Hematopoietic multipotent progenitor cell treated with erythropoietin and hydrocortisone succinate and interleukin-3 and kit ligand, for 4 days (in vitro differentiated cells): ENCODE measurements at regions not wholly inside any gene's neighbourhood (a gene's known extent, or its start where the extent isn't known, plus 50 kb on each side); places are given as distances from the start of the nearest gene placed in this dataset.
"Not testable (repeated sequence)": the region's sequence is repeated elsewhere in the genome, so short reads cannot be mapped to it uniquely, and the experiment has no call there.

Experiments used
- DNase-seq: peaks from one replicate; pipeline ENCODE4 v3.0.0-alpha.2; 2015

GRCh38 chr7:68025369-68025768 lies 1028.7 kb downstream of the TYW1 start:
- no peak for DNase-seq

GRCh38 chr7:68030530-68030929 lies 1033.9 kb downstream of the TYW1 start:
- DNase-seq: no peak

- DNase-seq: no peak
Observed at GRCh38 chr7:68031180-68031943, 1034.7 kb downstream of the TYW1 start.

- no peak for DNase-seq
Observed at GRCh38 chr7:68038621-68039314, 1042.1 kb downstream of the TYW1 start.

GRCh38 chr7:68041554-68041953 lies 1044.9 kb downstream of the TYW1 start:
- no peak for DNase-seq

- DNase-seq: no peak
Observed at GRCh38 chr7:68043546-68043945, 1046.9 kb downstream of the TYW1 start.

GRCh38 chr7:68050627-68051026 lies 1054.0 kb downstream of the TYW1 start:
- DNase-seq: no peak

GRCh38 chr7:68058014-68058413 lies 1061.4 kb downstream of the TYW1 start:
- DNase-seq: no peak

GRCh38 chr7:68063171-68063570 lies 1066.5 kb downstream of the TYW1 start:
- DNase-seq: peak; percentile 2

GRCh38 chr7:68065581-68065980 lies 1068.9 kb downstream of the TYW1 start:
- no peak for DNase-seq

- DNase-seq: no peak
Observed at GRCh38 chr7:68067845-68068244, 1071.2 kb downstream of the TYW1 start.

- no peak for DNase-seq
Observed at GRCh38 chr7:68070992-68071391, 1074.4 kb downstream of the TYW1 start.

- DNase-seq: no peak
Observed at GRCh38 chr7:68073701-68074100, 1077.1 kb downstream of the TYW1 start.

- DNase-seq: no peak
Observed at GRCh38 chr7:68074242-68074641, 1077.6 kb downstream of the TYW1 start.

GRCh38 chr7:68078157-68078710 lies 1081.6 kb downstream of the TYW1 start:
- no peak for DNase-seq

GRCh38 chr7:68082066-68082960 lies 1085.7 kb downstream of the TYW1 start:
- DNase-seq: not testable (repeated sequence)

- not testable (repeated sequence) for DNase-seq
Observed at GRCh38 chr7:68082961-68083657, 1086.5 kb downstream of the TYW1 start.

GRCh38 chr7:68087401-68087800 lies 1090.8 kb downstream of the TYW1 start:
- no peak for DNase-seq

GRCh38 chr7:68088879-68089278 lies 1092.2 kb downstream of the TYW1 start:
- no peak for DNase-seq

GRCh38 chr7:68090256-68090655 lies 1093.6 kb downstream of the TYW1 start:
- DNase-seq: not testable (repeated sequence)

GRCh38 chr7:68103319-68103718 lies 1106.7 kb downstream of the TYW1 start:
- no peak for DNase-seq

- DNase-seq: no peak
Observed at GRCh38 chr7:68107261-68107660, 1110.6 kb downstream of the TYW1 start.
